Stimulated activated CD8-positive, alpha-beta memory T cell treated with anti-CD3 and anti-CD28 coated beads, Interleukin-7, amount 100 ng/mL, for 1 hour (primary cell): ENCODE measurements at regions not wholly inside any gene's neighbourhood (a gene's known extent, or its start where the extent isn't known, plus 50 kb on each side); places are given as distances from the start of the nearest gene placed in this dataset.
"Not testable (repeated sequence)": the region's sequence is repeated elsewhere in the genome, so short reads cannot be mapped to it uniquely, and the experiment has no call there.

Experiments used
- DNase-seq, 2 donors: peaks; one replicate each; pipeline ENCODE4 v3.0.0-alpha.2; 2020; ENCODE audit warnings: low read depth in 2 of 2

- DNase-seq: no peak
Measured at GRCh38 chr9:73344060-73344459, 192.4 kb downstream of the ANXA1 start.

- no peak for DNase-seq
Measured at GRCh38 chr9:73347123-73347522, 195.5 kb downstream of the ANXA1 start.

DNA sequence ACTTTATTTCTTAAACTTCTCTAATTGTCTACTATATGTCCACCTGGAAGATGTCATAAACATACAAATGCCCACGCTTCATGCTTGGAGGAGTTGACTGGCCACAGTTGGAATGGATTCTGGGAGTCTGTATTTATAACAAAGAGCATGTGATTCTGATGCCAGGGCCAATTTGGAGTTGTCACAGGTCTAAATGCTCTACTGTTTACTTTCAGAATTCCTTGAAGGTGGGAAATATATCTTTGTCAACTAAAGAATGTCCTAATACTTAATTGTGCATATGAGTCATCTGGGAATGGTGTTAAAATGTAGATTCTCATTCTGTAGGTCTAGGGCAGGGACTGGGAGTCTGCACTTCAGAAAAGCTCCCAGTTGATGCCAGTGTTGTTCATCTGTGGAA lies 196.1 kb downstream of the ANXA1 start:
- DNase-seq: no peak

DNA sequence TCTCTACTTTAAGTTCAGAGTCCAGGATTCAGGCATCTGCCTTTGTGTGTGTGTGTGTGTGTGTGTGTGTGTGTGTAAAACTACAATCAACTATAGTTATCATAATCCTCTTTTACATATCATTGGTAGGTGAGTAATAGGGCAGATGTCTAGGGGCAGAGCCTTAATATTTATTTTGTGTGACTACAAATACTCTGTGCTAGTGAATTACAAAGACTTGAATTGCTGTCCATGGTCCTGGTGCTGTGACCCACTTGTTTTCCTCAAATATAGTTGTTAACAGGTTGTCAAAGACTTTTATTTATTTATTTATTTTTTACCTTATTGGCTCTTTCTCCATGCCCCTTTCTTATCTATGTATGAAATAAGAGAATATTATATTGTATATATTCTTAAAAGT lies 196.8 kb downstream of the ANXA1 start:
- DNase-seq: no peak

GRCh38 chr9:73349476-73349875 lies 197.8 kb downstream of the ANXA1 start:
- DNase-seq: no peak

GRCh38 chr9:73357607-73358006 lies 205.9 kb downstream of the ANXA1 start:
- no peak for DNase-seq

DNA sequence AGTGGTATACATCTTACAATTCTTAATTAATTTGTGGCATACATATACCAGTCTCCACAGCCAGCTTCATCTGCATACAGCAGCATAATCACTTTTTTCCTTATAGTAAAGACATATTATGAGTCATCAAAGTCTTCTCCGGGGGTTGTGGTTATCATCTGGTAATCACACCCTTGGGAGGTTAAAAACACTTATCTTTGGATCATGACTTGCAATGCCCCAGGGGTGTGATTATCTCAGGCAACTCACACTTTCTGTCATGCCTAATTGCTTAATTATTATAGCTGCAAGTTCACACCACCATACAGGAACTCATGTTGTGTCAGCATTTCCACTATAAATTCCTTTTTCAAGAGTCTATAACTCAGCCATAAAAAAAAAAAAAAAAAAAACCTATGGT lies 218.4 kb downstream of the ANXA1 start:
- no peak for DNase-seq

DNA sequence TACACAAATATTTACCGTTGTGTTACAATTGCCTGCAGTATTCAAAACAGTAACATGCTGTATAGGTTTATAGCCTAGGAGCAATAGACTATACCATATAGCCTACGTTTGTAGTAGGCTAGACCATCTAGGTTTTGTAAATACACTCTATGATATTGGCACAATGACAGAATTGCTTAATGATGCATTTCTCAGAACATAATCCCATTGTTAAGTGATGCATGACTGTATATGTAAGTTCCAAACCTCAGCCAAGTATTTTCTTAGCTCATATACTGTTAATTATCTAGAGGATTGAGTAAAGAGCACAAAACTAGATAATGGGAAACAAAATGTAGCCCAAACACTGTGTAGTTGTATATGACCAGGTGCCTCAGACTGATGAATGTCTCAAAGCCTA lies 220.1 kb downstream of the ANXA1 start:
- DNase-seq: no peak

GRCh38 chr9:73380411-73380810 lies 228.7 kb downstream of the ANXA1 start:
- no peak for DNase-seq

- DNase-seq: no peak
Measured at GRCh38 chr9:73402081-73403028, 250.7 kb downstream of the ANXA1 start.

GRCh38 chr9:73411494-73411893 lies 259.8 kb downstream of the ANXA1 start:
- no peak for DNase-seq

- no peak for DNase-seq
Measured at GRCh38 chr9:73412874-73413273, 261.2 kb downstream of the ANXA1 start.

GRCh38 chr9:73423891-73424290 lies 272.2 kb downstream of the ANXA1 start:
- DNase-seq: no peak

- no peak for DNase-seq
Measured at GRCh38 chr9:73426269-73426668, 274.6 kb downstream of the ANXA1 start.

- no peak for DNase-seq
Measured at GRCh38 chr9:73434826-73435225, 283.2 kb downstream of the ANXA1 start.

DNA sequence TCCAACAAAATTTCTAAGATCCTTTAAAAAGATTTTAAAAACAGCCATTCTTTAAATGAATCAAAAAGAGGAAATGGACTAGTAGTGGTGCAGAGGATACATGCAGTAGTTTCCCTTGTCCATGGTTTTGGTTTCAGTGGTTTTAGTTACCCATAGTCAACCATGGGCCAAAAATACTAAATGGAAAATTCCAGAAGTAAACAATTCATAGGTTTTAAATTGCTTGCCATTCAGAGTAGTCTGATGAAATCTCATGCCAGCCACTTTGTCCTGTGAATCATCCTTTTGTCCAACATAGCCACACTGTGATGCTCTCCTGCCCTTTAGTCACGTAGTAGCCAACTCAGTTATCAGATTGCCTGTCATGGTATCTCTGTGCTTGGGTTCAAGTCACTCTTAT lies 286.1 kb downstream of the ANXA1 start:
- DNase-seq: no peak

GRCh38 chr9:73439839-73440238 lies 288.2 kb downstream of the ANXA1 start:
- not testable (repeated sequence) for DNase-seq

GRCh38 chr9:73441223-73441622 lies 289.6 kb downstream of the ANXA1 start:
- no peak for DNase-seq

GRCh38 chr9:73441890-73442818 lies 290.5 kb downstream of the ANXA1 start:
- DNase-seq: no peak

DNA sequence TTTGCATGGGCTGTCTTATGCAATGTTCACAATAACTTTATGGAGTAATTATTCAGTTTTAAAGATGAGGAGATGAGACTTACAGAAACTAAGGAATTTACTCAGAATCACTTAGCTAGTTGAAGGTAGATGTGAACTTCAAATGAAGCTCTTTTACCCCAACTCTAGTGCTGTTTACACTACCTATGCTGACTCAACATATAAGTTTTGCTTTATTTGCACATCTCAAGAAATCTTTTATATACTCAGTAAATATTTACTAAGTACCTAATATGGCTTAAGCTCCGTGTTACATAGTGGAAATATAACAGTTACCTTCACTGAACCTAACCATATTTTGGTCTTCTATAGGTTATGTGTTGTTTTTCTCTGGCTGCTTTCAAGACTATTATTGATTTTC lies 293.2 kb downstream of the ANXA1 start:
- no peak for DNase-seq

GRCh38 chr9:73445384-73445783 lies 293.7 kb downstream of the ANXA1 start:
- DNase-seq: not testable (repeated sequence)

DNA sequence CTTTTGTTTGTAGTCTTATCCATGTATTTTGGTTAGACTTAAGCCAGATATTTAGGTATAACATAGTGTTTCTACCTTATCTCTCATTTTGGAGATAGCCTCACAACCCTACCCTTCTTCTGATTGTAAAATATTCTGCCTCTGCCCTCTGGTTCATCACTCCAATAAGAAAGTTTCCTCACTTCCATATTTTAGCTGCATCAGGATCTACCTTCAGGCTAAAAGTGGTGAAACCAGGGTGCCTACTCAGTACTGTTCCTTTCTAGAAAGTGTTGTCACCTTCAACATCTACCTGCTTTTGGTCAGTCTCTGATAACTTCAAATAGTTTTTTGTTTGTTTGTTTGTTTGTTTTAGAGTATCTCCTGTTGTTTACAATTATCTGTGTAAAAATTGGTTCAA lies 294.6 kb downstream of the ANXA1 start:
- DNase-seq: no peak

DNA sequence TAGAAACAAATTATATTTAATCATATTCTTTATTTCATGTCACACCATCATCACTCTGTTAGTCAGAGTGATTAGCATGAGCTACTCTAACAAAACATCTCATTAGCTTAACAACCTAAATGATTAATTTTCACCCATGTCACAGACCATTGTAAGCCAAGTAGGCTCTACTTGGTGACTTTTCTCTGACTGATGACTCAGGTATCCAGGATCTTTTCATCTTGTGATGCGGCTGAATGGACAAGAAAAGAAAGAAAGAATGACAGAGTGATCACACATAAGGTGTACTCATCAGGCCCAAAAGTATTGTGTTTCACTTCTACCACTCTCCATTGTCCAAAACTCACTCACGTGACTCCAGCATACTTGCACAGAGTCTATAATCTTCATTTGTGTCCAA lies 299.3 kb downstream of the ANXA1 start:
- DNase-seq: no peak
